Transverse colon (tissue), 4 donors: ENCODE measurements at regions not wholly inside any gene's neighbourhood (a gene's known extent, or its start where the extent isn't known, plus 50 kb on each side); places are given as distances from the start of the nearest gene placed in this dataset.

Experiments used
- EP300 ChIP-seq: sonication (generic); formaldehyde crosslinking; IDR thresholded peaks from one replicate; pipeline ENCODE4 v1.6.1; 2017; ENCODE audit warnings: antibody characterized with exemption, low read depth
- POLR2A ChIP-seq: fragments of 450-650 bp; IDR thresholded peaks from one replicate; pipeline ENCODE4 v1.6.1; 2016; ENCODE audit warnings: antibody characterized with exemption, mild to moderate bottlenecking, moderate library complexity
- POLR2AphosphoS5 ChIP-seq, 3 donors: sonication (generic); formaldehyde crosslinking; IDR thresholded peaks; one replicate each; pipeline ENCODE4 v1.6.1; 2016; ENCODE audit warnings: antibody characterized with exemption in 3 of 3
- TF ChIP-seq, protein P1 (sequence below), 5 experiments: fragments of 200-600 bp in 3 of 5; fragments of 450-650 bp in 2 of 5; sonication (generic) in 3 of 5; IDR thresholded peaks; 1 replicate in 2 of 5; 2 replicates in 3 of 5; pipeline ENCODE4 v1.5.1; 2016 to 2017; ENCODE audit warnings: antibody characterized with exemption in 5 of 5, inconsistent platforms in 3 of 5, mild to moderate bottlenecking in 2 of 5, moderate library complexity in 1 of 5

DNA sequence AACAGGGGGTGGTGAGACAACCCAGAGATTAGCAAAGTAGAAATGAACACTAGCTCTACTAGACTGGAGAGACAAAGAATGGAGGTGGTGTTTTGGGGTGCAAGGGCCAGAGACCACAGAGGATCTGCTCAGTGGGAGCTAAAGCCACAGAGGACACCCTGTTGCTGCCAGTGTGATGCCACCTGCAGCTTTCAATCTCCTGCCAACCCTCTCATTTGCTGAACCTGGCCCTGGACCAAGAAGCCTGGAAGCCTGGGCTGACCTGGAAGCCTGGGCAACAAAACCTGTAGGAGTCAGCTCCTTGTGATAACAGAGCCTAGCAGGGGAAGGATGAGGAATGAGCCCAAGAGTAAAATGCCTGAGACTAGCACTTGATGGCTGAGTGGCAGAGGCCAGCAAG lies 81.1 kb upstream of the ADO start:
- TF ChIP-seq, protein P1, sequence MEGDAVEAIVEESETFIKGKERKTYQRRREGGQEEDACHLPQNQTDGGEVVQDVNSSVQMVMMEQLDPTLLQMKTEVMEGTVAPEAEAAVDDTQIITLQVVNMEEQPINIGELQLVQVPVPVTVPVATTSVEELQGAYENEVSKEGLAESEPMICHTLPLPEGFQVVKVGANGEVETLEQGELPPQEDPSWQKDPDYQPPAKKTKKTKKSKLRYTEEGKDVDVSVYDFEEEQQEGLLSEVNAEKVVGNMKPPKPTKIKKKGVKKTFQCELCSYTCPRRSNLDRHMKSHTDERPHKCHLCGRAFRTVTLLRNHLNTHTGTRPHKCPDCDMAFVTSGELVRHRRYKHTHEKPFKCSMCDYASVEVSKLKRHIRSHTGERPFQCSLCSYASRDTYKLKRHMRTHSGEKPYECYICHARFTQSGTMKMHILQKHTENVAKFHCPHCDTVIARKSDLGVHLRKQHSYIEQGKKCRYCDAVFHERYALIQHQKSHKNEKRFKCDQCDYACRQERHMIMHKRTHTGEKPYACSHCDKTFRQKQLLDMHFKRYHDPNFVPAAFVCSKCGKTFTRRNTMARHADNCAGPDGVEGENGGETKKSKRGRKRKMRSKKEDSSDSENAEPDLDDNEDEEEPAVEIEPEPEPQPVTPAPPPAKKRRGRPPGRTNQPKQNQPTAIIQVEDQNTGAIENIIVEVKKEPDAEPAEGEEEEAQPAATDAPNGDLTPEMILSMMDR (IDR thresholded peaks at IDR 0.05): no peak
- TF ChIP-seq POLR2AphosphoS5 (IDR thresholded peaks at IDR 0.05) (no peak), POLR2A (no peak), EP300 (no peak)
